ENCODE measurements at regions not wholly inside any gene's neighbourhood (a gene's known extent, or its start where the extent isn't known, plus 50 kb on each side); places are given as distances from the start of the nearest gene placed in this dataset.

DNA sequence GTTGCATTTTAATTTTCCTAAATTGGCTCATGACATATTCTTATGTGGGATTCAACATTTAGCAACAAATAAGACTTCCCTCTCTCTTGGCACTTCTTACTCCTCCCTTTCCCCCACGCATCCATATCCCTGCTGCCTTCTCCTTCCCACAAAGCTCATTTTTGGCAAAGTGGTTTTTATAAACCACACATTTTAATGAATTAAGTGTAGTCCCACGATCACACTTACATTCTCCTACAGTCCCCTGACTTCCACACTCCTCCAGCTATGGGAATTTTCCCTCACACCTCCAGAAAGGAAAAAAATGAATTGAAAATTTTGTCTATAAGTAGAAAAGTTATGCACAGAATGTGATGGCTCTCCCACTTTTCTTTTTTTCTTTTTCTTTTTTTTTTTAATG lies 345.0 kb downstream of the CD83 start:
- no peak overlapping the region for H3K23ac ChIP-seq (ENCODE audit: insufficient read length, low read depth, low read length)
- H2AK5ac ChIP-seq (ENCODE audit: insufficient read length, low read length), result no peak overlapping the region
- no peak for DNase-seq
- Mint-ChIP-seq H3K27ac (no peak overlapping the region), H3K36me3 (ENCODE audit: insufficient read depth in 1 of 3, low read depth in 3 of 3) (peaks cover 8 to 18% (median 13%) of the 10 kb centered on the region in 3 experiments), H3K9me3 (peaks cover 9 to 21% of the 10 kb centered on the region in 2 experiments; a peak in 4 of 5 replicates), H3K4me3 (no peak overlapping the region), H3K27me3 (ENCODE audit: low read depth) (no peaks in the 10 kb centered on the region; the same call in none of the 2 replicates), H3K4me1 (peaks cover 6% of the 10 kb centered on the region in 2 experiments)
- no peaks in the 10 kb centered on the region for H3K27me3 ChIP-seq (ENCODE audit: insufficient read depth, low read length)
- H3K23me2 ChIP-seq (ENCODE audit: insufficient read length, low read depth, low read length, poor library complexity, severe bottlenecking), result no peaks in the 10 kb centered on the region
- H3K14ac ChIP-seq (ENCODE audit: insufficient read depth, low read length), result no peak overlapping the region
- no peak overlapping the region for H2AFZ ChIP-seq (ENCODE audit: low read length)
- H3K79me1 ChIP-seq (ENCODE audit: insufficient read depth, low read depth, low read length, poor library complexity, severe bottlenecking), result no peaks in the 10 kb centered on the region
- no peaks in the 10 kb centered on the region for H3K79me2 ChIP-seq (ENCODE audit: insufficient read depth, low read length)
- H3K9me3 ChIP-seq (ENCODE audit: control insufficient read depth, low read depth, low read length), result no peaks in the 10 kb centered on the region
- no peak overlapping the region for H3K27ac ChIP-seq (ENCODE audit: insufficient read length, low read depth, low read length)
- H2BK20ac ChIP-seq (ENCODE audit: low read depth, low read length, poor library complexity, severe bottlenecking), result no peak overlapping the region
- H3T11ph ChIP-seq (ENCODE audit: low read length), result no peak overlapping the region
- no peak overlapping the region for H2BK15ac ChIP-seq (ENCODE audit: low read depth, low read length)
- H3K4ac ChIP-seq (ENCODE audit: low read depth, low read length), result no peak overlapping the region
- H3K18ac ChIP-seq (ENCODE audit: insufficient read length, low read depth, low read length), result no peak overlapping the region
- H2BK120ac ChIP-seq (ENCODE audit: low read depth, low read length, poor library complexity, severe bottlenecking), result no peak overlapping the region
- no peak overlapping the region for H4K8ac ChIP-seq (replicated peaks; ENCODE audit: insufficient read length, low read depth, low read length)
- no peak overlapping the region for H2BK12ac ChIP-seq (ENCODE audit: insufficient read length, low read depth, low read length)
- no peak overlapping the region for H3K9ac ChIP-seq (ENCODE audit: extremely low read depth, insufficient read length, low read length)
- TF ChIP-seq, protein P1, sequence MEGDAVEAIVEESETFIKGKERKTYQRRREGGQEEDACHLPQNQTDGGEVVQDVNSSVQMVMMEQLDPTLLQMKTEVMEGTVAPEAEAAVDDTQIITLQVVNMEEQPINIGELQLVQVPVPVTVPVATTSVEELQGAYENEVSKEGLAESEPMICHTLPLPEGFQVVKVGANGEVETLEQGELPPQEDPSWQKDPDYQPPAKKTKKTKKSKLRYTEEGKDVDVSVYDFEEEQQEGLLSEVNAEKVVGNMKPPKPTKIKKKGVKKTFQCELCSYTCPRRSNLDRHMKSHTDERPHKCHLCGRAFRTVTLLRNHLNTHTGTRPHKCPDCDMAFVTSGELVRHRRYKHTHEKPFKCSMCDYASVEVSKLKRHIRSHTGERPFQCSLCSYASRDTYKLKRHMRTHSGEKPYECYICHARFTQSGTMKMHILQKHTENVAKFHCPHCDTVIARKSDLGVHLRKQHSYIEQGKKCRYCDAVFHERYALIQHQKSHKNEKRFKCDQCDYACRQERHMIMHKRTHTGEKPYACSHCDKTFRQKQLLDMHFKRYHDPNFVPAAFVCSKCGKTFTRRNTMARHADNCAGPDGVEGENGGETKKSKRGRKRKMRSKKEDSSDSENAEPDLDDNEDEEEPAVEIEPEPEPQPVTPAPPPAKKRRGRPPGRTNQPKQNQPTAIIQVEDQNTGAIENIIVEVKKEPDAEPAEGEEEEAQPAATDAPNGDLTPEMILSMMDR (conservative IDR thresholded peaks at IDR 0.05), result no peak
- no peaks in the 10 kb centered on the region for H4K20me1 ChIP-seq (ENCODE audit: control insufficient read depth, insufficient read depth, insufficient read length)
- no peaks in the 10 kb centered on the region for H3K4me1 ChIP-seq (ENCODE audit: insufficient read depth, low read length)
- H3K56ac ChIP-seq (ENCODE audit: insufficient read length, low read depth, low read length), result no peak overlapping the region
- H2BK5ac ChIP-seq (ENCODE audit: insufficient read length, low read length), result no peak overlapping the region
- no peak overlapping the region for H4K5ac ChIP-seq (ENCODE audit: insufficient read length, low read depth, low read length)
- no peak overlapping the region for H3K4me2 ChIP-seq (ENCODE audit: insufficient read depth, insufficient read length, low read length)
- WGBS (ENCODE audit: extremely low coverage, insufficient read length, low lambda C conversion rate), result no CpG with 5 or more reads among the region's 2 CpGs
- H4K91ac ChIP-seq (ENCODE audit: insufficient read length, low read depth, low read length), result no peak overlapping the region
